DOHH2 (cell line): ENCODE measurements at regions not wholly inside any gene's neighbourhood (a gene's known extent, or its start where the extent isn't known, plus 50 kb on each side); places are given as distances from the start of the nearest gene placed in this dataset.

Experiments
- EZH2phosphoT487 ChIP-seq: fragments of 200-600 bp; sonication (generic); IDR thresholded peaks from 2 replicates; pipeline ENCODE4 v1.6.1; 2017; ENCODE audit warnings: borderline replicate concordance, mild to moderate bottlenecking, antibody characterized with exemption, low read length, moderate library complexity, mixed read lengths
- TF ChIP-seq, protein P1 (sequence below): fragments of 200-600 bp; sonication (generic); IDR thresholded peaks from one replicate; pipeline ENCODE4 v1.5.1; 2014; ENCODE audit warnings: antibody characterized with exemption, mild to moderate bottlenecking, low read depth, low read length; ENCODE audit not compliant: poor library complexity, severe bottlenecking

DNA sequence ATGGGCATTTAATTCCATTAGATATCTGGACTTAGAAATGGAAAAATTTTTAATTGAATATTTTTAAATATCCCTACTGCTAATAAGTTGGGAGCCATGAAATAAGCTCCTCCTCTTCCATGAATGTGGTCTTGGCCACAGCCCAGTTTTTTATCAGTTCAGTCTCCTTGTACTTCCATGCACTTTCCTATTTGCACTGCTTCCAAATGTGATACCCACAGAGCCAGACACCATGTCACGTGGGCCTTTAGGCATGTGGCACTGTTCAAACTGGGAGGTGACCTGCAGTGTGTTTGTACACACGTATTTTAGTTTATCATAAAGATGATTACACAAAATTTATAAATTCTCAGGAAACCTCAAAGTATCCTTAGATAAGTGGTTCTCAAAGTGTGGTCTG, 80.1 kb upstream of the DGKG start:
- TF ChIP-seq, protein P1, sequence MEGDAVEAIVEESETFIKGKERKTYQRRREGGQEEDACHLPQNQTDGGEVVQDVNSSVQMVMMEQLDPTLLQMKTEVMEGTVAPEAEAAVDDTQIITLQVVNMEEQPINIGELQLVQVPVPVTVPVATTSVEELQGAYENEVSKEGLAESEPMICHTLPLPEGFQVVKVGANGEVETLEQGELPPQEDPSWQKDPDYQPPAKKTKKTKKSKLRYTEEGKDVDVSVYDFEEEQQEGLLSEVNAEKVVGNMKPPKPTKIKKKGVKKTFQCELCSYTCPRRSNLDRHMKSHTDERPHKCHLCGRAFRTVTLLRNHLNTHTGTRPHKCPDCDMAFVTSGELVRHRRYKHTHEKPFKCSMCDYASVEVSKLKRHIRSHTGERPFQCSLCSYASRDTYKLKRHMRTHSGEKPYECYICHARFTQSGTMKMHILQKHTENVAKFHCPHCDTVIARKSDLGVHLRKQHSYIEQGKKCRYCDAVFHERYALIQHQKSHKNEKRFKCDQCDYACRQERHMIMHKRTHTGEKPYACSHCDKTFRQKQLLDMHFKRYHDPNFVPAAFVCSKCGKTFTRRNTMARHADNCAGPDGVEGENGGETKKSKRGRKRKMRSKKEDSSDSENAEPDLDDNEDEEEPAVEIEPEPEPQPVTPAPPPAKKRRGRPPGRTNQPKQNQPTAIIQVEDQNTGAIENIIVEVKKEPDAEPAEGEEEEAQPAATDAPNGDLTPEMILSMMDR: no peak
- TF ChIP-seq EZH2phosphoT487: no peak
